HG03045 (cell line): ENCODE measurements at regions not wholly inside any gene's neighbourhood (a gene's known extent, or its start where the extent isn't known, plus 50 kb on each side); places are given as distances from the start of the nearest gene placed in this dataset.
"Not testable (repeated sequence)": the region's sequence is repeated elsewhere in the genome, so short reads cannot be mapped to it uniquely, and the experiment has no call there.

Experiments
- ATAC-seq: cut with Tn5 transposase; IDR thresholded peaks from one replicate; pipeline ENCODE4 v1.9.1; 2021; ENCODE audit warnings: mild to moderate bottlenecking, moderate library complexity; ENCODE audit not compliant: unreplicated experiment

DNA sequence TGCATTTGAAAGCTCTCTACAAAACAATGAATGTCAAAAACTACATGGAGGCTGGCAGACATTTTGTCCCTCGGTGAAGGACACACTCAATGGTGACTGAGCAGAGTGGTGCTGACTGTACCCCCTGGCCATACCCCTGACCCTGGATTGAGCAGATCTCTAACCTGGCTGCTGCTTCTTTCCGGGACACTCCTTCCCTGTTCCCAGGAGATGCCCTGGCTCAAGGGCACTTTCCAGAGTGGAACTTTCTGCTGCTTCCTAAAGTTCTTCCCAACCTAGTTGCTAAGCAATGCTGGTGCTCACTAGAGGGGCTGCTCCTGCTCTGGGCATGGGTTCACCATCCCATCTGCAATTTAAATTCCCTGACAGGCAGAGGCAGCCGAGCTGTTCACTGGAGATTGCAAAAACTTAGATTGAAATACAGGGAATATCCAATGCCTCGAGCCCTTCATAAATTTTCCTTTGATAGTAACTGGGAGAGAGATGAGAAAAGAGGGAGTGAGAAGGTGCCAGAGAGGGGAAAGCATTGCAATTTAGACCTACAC is 384.3 kb upstream of the PODXL start:
- ATAC-seq, result no peak

DNA sequence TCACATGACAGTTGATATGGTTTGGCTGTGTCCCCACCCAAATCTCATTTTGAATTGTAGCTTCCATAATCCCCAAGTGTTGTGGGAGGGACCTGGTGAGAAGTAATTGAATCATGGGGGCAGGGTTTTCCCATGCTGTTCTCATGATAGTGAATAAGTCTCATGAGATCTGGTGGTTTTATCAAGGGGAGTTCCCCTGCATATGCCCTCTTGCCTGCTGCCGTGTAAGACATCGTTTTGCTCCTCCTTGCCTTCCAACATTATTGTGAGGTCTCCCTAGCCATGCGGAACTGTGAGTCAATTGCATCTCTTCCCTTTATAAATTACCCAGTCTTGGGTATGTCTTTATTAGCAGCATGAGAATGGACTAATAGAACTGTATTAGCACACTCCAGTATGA is 382.4 kb upstream of the PODXL start:
- ATAC-seq, result not testable (repeated sequence)

DNA sequence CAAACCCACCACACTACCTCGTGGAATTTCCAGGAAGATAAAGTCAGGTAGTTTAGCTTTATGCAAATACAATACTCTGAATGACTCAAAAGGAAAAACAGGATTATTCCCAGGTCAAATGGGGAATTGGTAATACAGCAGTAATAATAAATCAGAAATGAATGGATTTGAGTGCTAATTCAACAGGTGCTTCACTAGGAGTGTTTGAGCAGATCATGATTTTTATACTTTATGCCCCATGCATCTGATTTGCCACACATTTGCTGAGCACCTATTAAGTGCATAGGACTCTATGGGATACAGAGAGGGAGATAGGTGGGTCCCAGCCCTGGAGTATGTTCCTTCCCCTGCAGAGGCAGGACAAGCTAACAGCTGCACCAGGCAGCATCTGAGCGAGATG is 381.4 kb upstream of the PODXL start:
- no peak for ATAC-seq

DNA sequence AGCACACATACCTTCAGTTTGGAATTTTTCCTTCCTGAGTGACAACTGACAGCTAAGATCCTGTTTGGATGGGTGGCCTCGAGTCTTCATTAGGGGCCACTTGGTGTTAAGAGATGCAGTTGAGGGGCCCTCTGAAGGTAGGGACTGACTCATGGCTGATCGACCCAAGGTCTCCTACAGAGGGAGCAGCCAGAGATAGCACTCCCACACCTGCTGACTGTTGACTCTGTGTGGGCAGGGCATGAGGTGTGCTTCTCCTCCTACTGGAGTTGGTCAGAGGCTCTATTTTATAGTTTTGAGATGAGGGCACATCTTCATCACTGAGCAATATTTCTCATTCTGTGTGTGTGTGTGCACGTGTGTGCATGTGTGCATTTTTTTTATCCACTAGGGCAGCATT is 378.8 kb upstream of the PODXL start:
- ATAC-seq, result no peak

DNA sequence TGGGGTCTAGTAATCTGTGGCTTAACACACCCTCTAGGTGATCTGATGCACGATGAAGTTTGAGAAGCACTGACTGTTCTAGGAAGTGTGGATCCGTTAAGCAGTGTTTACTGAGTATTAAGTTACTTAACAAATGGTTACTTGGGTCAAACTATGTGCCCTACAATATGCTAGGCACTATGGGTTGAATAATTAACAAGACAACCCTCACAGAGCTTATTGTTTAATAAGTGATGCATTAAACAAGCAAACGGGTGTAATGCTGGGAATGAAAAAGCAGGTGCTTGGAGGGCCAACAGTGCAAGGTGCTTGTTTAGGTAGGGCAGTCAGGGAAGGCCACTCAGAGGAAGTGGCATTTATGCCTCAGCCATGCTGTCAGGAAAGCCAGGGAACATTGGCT is 378.0 kb upstream of the PODXL start:
- no peak for ATAC-seq

DNA sequence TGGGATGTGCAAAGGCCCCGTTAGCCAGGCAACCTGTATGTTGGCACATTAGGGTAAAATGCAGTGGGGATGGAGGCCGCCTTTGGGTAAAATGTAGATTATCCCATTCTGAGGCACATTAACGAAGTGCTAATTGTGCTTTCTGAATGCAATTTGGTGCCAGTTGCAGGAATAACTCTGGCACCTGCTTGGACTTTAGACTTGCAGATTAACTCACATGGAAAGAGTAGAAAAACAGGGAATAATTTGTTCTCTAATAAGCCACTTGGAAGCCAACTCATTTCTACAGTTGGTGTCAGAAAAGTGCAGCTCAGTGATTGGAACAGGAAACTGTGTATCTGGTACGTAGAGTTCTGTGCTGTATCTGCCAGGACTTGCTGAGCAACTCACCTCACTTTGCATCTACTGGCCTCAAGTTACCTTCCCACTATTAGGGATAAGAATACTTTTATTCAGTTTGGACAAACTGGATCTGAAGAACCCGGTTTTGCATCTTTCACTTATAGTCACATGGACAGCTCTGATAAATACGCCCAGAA is 377.4 kb upstream of the PODXL start:
- ATAC-seq, result no peak

DNA sequence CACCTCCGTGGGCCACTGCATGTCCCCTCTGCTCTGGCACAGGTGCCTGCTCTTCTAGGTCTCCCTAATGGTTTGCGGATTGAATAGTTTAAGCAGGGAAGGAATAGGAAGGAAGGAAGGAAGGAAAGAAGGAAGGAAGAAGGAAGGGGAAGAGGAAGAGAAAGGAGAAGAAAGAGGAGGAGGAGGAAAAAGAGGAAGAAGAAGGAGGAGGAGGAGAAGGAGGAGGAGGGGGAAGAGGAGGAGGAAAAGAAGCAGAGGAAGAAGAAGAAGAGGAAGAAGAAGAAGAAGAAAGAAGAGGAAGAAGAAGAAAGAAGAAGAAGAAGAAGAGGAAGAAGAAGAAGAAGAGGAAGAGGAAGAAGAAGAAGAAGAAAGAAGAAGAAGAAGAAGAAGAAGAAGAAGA is 376.8 kb upstream of the PODXL start:
- ATAC-seq, result not testable (repeated sequence)

DNA sequence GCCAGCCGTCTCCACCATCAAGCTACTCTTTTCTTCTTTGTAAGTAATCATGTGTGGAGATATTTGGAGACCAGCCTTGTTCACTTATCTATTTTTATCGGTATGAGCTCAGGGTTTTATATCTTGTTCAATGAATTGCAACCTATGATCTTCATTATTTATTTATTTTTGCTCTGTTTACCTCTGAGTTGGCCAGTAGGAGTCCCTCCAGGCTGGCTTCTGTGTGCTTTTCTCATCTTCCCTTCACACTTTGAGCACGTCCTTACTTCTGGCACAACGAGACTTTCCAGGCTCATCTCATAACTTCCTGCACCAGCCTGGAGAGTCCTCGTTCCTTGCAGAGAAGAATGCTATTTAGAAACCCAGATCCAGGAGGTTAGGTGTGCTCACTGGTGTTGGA is 375.8 kb upstream of the PODXL start:
- ATAC-seq, result no peak

DNA sequence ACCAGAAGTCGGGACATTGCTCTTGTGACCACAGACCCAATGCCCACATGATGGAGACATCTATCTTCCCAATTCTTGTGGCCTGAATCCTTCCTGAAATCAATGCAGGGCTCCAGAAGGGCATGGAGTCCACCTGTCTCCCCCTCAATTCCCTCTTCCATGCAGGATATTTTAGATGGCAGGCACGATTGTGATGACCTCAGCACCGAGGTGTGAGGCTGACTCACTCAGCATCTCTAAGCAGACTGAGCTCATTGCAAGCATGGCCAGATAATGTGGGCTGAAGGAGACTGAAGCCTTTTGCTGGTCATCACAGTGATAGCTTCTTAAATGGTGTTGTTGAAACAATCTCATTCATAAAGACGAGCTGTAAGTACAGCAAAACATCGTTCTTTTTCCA is 374.9 kb upstream of the PODXL start:
- no peak for ATAC-seq

DNA sequence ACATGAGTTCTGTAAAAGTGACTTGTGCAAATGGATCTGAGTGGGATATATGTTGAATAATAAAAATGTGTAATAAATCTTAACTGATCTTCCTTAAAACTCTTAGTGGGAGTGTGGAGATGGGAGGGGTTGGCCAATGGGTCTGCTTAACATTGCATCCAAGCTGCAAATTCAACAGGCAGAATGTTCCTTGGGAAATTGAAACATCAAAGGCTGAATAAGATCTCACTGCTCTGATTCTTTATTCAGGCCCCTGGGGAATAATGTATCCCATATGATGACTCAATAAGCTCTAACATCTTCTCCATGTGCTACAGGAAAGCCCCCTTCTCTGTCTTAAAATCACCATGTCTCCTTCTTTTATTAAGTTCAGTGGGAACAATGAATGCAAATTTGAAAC is 373.2 kb upstream of the PODXL start:
- ATAC-seq, result no peak

DNA sequence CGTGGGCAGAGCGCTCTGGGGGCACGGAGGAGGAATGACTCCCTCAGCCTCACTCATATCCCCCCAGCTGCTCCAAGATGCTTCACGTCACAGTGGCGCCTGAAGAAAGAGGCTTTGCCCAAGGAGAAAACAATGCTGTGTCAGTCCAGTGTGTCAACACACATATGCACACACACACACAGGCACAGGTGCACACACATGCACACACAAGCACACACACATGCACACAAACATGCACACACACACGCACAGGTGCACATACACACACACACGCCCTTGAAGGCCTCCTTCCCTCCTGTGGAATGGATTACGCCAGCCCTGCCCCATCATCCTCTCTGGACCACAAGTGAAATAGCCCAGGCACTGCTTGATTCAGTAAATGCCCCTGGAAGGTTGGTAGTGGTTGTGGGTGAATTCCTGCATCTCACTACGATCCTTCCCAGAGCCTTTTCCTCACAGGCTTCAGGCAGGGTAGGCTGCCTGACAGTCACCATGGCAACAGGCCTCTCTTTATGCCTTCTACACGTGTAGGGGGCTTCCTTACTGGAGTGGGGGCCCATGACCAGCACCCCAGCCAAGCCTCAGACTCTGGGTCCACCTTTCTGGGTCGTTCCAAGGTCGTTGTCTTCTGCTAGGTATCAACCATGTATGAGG is 371.5 kb upstream of the PODXL start:
- no peak for ATAC-seq

DNA sequence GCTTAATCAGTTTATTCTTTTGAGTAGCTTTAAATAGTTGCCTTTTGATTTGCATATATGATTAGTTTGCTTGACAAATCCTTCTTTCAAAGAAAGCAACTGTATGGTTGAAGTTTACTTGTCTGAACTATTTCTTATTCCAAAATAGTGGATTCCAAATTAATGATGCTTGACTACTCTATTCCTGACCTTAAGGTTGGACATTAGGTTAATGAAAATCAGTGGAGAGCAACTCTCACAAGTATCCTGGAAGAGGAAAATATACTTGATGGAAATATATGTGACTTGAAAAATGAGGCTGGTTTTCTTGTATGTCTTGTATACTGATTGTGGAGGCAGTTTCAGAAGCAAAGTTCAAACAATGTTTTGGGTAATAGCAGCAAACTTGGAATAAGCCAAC is 369.2 kb upstream of the PODXL start:
- ATAC-seq, result no peak

DNA sequence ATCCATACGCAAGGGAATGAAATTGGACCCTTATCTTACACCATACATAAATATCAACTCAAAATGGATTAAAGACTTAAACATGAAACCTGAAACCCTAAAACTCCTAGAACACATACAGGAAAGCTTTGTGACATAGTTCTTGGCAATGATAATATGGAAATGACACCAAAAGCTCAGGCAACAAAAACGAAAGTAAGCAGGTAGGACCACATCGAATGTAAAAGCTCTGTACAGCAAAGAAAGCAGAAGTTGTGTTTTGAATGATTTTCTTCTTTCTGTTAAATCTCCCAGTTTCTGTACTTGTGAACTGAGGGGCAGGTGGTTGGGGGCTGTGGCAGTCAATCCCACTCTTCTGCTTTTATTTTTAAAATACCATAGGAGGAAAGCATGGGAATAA is 368.4 kb upstream of the PODXL start:
- ATAC-seq, result no peak

DNA sequence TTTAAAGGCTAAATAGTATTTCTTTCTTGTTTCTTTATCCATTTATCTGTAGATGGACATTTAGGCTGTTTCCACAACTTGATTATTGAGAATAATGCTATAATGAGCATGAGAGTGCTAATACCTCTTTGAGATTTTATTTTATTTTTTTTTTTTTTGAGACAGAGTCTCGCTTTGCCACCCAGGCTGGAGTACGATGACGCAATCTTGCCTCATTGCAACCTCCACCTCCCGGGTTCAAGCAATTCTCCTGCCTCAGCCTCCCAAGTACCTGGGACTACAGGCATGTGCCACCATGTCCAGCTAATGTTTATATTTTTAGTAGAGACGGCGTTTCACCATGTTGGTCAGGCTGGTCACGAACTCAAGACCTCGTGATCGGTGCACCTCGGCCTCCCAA is 366.5 kb upstream of the PODXL start:
- not testable (repeated sequence) for ATAC-seq

DNA sequence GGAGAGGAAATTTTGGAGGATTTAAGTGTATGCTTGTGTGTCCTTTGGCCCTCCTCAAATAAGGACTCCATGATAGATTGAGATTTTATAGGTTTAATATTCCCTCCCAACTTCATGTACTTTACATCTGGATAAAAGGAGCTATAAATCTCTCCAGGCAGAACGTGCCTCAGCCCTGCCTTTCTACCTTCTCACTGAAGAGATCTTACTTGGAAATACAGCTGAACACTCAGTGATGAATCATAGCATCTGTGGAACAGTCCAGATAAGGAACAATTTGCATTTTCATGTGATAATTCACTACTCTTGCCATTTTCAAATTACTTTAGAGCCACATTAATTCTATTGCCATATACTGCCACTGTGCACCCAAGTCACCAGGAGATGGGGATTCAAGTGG is 364.6 kb upstream of the PODXL start:
- no peak for ATAC-seq

DNA sequence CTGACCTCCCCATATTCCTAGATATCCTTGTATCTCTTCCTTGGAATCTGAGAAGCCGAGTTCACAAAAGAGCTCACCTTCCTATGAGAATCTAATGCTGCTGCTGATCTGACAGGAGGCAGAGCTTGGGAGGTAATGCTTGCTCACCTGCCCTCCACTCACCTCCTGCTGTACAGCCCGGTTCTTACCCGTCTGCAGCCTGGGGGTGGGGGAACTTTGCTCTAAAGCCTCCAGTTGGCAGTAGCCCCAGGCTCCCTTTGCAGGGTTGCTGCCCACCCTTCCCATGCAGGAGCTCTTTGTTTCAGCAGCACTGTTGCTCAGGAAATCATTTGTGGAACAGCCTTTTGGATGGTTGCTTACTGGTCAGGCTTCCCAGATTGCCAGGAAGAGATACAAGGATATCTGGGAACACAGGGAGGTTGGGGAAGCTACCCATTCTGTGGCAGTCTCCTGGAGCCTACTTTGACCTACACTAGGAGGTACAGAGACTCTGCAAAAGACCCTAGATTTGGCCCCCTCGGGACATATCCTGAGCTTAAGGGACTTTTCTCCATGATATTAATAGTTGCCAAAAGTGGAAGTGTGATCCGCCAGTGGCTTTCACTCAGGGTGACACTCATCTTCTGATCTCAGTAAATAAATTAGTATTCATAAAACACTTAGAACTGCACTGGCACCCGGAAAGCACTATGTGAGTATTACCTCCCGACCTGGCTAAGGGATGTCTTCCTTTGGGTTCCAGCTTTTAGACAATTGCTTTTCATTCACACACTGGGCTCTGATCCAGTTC is 363.7 kb upstream of the PODXL start:
- no peak for ATAC-seq

DNA sequence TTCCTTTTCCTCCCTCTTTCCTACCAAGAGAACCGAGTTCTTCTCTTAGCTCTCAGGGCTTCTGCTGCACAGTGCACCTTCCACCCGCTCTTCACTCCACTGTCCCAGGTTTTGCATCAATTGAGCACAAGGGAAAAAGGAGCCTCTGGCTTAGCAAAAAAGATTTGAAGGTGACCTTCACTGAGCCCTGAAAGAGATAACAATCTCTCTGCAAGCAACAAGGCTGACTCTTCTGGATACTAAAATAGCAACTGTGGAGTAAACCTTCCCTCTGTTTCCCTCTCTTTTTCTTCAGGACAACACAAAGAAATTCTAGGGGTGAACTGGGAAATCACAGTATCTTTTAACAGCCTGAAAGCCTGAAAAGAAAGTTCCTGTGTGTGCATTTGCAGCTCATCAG is 354.7 kb upstream of the PODXL start:
- ATAC-seq, result no peak

DNA sequence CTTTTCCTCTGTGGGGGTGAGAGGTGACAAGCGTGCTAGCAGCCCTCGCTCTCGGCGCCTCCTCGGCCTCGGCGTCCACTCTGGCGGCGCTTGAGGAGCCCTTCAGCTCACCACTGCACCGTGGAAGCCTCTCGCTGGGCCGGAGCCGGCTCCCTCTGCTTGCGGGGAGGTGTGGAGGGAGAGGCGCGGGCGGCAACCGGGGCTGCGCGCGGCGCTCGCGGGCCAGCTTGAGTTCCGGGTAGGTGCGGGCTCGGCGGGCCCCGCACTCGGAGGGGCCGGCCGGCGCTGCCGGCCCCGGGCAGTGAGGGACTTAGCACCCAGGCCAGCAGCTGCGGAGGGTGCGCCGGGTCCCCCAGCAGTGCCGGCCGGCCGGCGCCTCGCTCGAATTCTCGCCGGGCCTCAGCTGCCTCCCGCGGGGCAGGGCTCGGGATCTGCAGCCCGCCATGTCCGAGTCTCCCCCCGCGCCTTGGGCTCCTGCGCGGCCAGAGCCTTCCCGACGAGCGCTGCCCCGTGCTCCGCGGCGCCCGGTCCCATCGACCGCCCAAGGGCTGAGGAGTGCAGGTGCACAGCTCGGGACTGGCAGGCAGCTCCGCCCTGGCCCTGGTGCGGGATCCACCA is 352.8 kb upstream of the PODXL start:
- ATAC-seq, result no peak

DNA sequence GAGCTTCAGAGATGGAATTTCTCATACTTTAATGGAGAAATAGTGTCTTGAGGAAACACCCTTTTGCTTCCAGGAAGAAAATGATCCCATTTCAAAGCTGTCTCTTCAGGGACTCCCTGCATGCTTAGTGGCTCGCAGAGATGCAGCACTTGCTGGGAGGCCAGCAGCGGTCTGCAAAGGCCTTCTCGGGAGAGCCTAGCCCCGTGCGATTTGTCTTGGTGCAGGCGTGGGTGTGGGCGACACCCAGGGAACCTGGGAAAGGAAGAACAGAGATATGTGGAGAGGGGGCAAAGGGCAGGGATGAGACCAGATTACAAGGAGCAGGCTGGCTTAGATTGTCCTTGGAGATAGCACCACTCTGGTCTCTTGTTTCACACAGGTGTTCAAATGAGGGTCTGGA is 352.3 kb upstream of the PODXL start:
- ATAC-seq, result no peak

DNA sequence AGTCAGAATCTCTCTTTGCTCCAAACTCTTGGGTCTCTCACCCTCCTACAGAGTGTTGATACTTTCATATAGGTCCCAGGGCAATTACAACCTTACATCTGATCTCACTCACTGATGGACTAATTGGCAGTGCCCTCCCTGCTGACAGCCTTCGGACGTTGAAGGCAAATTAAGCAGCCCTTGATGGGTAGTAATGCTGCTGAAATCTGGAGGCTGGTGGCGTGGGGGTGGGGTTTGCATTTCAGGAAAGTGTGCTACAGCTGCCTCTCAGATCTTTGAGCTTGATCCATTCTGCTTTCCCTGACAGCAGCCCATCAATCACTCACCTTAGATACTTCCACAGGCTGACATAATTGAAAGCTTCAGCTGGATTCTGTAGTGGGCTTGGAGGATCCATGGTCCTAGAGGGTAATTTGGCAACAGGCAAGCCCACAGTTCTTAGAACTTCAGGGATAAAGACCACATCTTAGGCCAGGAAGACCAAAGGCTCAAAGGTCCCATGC is 349.1 kb upstream of the PODXL start:
- ATAC-seq, result no peak

DNA sequence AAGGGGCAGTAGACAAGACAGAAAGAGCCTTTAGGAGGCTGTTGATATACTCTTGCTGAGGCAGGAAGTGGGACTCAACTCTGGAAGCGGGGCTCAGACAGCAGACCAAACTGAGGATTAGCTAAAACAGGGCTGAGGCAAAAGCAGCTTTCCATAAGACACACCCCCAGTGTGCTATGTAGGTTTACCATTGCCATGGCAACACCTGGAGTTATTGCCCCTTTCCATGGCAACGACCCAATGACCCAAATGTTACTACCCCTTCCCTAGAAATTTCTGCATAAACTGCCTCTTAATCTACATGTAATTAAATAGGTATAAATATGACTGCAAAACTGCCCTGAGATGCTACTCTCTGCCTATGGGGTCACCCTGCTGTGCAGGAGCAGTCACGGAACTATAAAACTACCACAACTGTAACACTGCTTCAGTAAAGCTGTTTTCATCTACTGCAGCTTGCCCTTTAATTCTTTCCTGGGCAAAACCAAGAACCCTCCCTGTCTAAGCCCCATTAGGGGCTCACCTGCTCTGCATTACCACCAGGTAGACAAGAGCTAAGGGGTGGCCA is 348.4 kb upstream of the PODXL start:
- no peak for ATAC-seq
